NB4 (cell line): ENCODE measurements at regions not wholly inside any gene's neighbourhood (a gene's known extent, or its start where the extent isn't known, plus 50 kb on each side); places are given as distances from the start of the nearest gene placed in this dataset.
"Not testable (repeated sequence)": the region's sequence is repeated elsewhere in the genome, so short reads cannot be mapped to it uniquely, and the experiment has no call there.

Experiments
- DNase-seq: peaks from one replicate; pipeline ENCODE4 v3.0.0; 2010; ENCODE audit warnings: low read depth
- H3K4me3 ChIP-seq: one replicate; pipeline ENCODE4 v1.5.1; 2011; ENCODE audit warnings: mild to moderate bottlenecking, low read depth, low read length, moderate library complexity
- MYC ChIP-seq: IDR thresholded peaks from 2 replicates; pipeline ENCODE4 v1.6.1; 2011; ENCODE audit warnings: low read depth, low read length
- POLR2A ChIP-seq: IDR thresholded peaks from 2 replicates; pipeline ENCODE4 v1.6.1; 2011; ENCODE audit warnings: mild to moderate bottlenecking; ENCODE audit not compliant: insufficient read length; ENCODE audit errors: extremely low read depth
- TF ChIP-seq, protein P1 (sequence below): IDR thresholded peaks from one replicate; pipeline ENCODE4 v1.5.1; 2012; ENCODE audit warnings: low read depth, low read length
- TF ChIP-seq, protein P2 (sequence below): IDR thresholded peaks from 2 replicates; pipeline ENCODE4 v1.6.1; 2011; ENCODE audit warnings: low read depth, low read length

DNA sequence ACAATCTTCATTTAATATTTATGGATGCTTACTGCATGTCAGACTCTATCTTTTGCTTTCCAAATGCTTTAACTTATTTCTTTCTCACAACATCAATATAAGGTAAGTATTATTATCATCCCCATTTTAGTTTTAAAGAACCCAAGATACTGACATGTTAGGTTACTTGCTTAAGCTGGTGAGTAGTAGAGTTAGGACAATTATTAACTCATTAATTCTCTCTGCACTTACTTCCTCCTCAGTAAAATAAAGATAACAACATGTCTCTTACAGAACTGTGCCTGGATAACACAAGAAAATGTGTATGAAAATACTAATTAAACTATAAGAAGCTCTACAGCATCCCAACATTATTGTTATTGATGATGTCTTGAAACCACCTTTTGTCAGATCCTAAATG lies 359.1 kb upstream of the CHST9 start:
- TF ChIP-seq MYC (no peak), POLR2A (no peak)
- TF ChIP-seq, protein P1, sequence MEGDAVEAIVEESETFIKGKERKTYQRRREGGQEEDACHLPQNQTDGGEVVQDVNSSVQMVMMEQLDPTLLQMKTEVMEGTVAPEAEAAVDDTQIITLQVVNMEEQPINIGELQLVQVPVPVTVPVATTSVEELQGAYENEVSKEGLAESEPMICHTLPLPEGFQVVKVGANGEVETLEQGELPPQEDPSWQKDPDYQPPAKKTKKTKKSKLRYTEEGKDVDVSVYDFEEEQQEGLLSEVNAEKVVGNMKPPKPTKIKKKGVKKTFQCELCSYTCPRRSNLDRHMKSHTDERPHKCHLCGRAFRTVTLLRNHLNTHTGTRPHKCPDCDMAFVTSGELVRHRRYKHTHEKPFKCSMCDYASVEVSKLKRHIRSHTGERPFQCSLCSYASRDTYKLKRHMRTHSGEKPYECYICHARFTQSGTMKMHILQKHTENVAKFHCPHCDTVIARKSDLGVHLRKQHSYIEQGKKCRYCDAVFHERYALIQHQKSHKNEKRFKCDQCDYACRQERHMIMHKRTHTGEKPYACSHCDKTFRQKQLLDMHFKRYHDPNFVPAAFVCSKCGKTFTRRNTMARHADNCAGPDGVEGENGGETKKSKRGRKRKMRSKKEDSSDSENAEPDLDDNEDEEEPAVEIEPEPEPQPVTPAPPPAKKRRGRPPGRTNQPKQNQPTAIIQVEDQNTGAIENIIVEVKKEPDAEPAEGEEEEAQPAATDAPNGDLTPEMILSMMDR: no peak
- TF ChIP-seq, protein P2, sequence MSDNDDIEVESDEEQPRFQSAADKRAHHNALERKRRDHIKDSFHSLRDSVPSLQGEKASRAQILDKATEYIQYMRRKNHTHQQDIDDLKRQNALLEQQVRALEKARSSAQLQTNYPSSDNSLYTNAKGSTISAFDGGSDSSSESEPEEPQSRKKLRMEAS: no peak
- no peak overlapping the region for H3K4me3 ChIP-seq
- DNase-seq: no peak

DNA sequence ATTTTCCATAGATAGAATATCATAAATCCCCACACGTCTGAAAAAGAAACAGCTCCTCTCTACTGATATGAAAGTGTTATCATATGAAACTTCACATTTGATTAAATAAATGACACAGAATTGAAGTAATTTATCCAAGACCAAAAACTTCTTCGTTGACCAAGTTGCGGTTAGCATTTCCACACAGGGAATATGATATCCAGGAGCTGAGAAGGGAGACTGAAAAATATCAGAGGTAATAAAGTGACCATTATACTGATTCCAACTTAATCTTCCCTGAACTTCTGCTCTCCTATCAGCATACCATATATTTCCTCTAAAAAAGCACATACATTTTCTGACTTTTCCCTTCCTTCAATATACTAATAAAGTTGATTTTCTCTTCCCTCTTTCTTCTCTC lies 356.2 kb upstream of the CHST9 start:
- TF ChIP-seq, protein P1: no peak
- TF ChIP-seq, protein P2: no peak
- TF ChIP-seq POLR2A (no peak), MYC (no peak)
- H3K4me3 ChIP-seq: no peak overlapping the region
- DNase-seq: no peak

DNA sequence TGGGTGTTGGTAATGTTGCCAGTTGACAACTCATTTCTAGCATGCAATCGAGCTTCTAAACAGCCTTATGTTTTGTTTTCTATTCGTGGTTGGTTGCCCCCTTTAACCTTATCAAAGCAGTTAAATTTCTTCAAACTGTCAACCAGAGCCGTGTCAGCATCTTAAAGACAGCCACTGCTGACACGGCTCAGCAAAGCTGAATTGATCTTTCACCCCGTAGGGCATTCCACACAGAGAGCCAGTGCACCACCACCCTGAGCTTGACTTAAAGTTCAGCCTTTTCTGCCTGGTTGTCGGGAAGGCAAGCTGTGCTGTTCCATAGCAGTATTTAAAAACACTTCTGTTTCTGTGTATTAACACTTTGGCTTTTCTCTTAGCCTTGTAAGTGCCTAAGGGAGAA lies 355.0 kb upstream of the CHST9 start:
- H3K4me3 ChIP-seq: no peak overlapping the region
- TF ChIP-seq MYC (no peak), POLR2A (no peak)
- TF ChIP-seq, protein P2: no peak
- TF ChIP-seq, protein P1: no peak
- no peak for DNase-seq

DNA sequence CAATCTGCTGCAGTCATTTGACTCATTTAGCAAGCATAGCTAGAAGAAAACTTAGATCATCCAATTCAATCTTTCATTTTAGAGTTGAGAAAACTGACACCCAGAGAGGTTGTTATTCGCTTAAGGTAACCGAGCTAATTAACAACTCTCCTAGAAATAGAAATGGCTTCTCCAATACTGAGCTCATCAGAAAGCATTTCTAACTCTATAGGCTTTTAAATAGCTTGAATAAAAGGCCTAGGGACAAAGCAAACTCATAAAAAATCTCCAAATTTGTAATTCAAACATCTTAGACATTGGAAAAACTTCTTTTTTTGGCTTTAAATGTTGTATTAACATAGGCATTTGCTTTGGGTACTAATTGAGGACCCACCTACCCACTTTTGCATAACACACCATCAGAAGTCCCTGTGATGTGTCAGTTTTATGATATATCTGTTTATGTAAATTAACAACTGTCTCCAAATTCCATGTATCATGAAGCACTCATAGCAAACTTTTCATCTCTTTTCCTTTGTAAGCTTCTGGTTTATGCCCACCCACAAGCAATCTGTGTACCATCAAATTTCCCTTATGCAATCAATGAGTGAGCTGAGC lies 343.9 kb upstream of the CHST9 start:
- TF ChIP-seq MYC (no peak), POLR2A (no peak)
- no peak for DNase-seq
- H3K4me3 ChIP-seq: no peak overlapping the region

DNA sequence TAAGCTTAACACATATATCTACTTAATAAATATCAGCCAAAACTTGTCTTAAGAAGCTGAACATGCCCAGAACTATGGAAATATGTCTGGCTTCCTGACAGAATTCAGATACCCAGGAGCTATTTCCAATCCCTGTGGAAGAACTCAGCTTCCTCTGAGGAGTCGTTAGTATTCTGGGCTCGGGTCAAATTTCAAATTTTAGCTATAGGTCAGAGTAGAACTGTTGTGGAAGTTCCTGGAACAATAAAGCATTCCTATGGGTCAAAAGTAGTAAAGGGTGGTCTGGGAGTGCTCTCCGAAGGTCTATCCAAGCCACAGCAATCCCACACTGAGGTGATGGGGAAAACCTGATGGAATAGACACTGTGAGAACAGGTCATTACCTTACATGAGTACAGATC lies 342.7 kb upstream of the CHST9 start:
- DNase-seq: no peak
- TF ChIP-seq, protein P2: no peak
- TF ChIP-seq, protein P1: no peak
- TF ChIP-seq POLR2A (no peak), MYC (no peak)
- H3K4me3 ChIP-seq: no peak overlapping the region

DNA sequence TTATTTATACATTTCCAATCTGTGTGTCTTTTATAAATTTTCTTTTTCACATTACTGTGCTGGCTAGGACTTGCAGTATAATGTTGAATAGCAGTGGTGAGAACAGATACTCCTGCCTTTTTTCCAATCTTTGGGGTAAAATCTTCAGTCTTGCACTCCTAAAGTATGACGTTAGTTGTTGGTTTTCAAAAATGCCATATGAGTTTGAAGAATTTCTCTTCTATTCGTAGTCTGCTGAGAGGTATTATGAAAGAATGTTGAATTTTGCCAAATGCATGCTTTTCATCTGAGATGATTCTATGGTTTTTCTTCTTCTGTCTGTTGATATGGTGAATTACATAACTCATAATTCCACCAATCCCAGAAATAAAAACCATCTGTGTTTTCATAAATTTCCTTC lies 335.3 kb upstream of the CHST9 start:
- H3K4me3 ChIP-seq: no peak overlapping the region
- no peak for DNase-seq
- TF ChIP-seq, protein P2: no peak
- TF ChIP-seq MYC: no peak
- TF ChIP-seq, protein P1: no peak
- TF ChIP-seq POLR2A: no peak

DNA sequence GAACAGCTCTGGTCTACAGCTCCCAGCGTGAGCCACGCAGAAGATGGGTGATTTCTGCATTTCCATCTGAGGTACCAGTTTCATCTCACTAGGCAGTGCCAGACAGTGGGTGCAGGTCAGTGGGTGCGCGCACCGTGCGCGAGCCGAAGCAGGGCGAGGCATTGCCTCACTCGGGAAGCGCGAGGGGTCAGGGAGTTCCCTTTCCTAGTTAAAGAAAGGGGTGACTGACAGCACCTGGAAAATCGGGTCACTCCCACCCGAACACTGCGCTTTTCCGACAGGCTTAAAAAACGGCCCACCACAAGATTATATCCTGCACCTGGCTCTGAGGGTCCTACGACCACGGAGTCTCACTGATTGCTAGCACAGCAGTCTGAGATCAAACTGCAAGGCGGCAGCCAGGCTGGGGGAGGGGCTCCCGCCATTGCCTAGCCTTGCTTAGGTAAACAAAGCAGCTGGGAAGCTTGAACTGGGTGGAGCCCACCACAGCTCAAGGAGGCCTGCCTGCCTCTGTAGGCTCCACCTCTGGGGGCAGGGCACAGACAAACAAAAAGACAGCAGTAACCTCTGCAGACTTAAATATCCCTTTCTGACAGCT lies 325.0 kb upstream of the CHST9 start:
- DNase-seq, H3K4me3 ChIP-seq: not testable (repeated sequence)
